HK-2 (cell line): ENCODE measurements at regions not wholly inside any gene's neighbourhood (a gene's known extent, or its start where the extent isn't known, plus 50 kb on each side); places are given as distances from the start of the nearest gene placed in this dataset.

Source experiments
- DNase-seq: peaks from one replicate; pipeline ENCODE4 v3.0.0-alpha.2; 2018; ENCODE audit not compliant: unreplicated experiment

GRCh38 chr10:4119107-4119506 lies 334.1 kb upstream of the KLF6 start:
- DNase-seq, result no peak

DNA sequence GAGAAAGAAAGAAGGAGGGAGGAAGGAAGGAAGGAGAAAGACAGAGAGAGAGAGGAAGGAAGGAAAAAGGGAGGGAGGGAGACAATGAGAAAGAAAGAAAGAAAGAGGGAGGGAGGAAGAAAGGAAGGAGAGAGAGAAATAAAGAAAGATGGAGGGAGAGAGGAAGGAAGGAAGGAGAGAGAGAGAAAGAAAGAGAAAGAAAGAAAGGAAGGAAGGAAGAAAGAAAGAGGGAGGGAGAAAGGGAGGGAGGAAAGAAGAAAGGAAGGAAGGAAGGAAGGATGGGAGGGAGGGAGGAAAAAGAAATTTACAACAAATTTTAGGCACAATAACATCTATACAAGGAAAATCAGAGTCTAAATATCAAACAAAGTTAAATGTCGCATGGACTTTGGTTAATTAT lies 332.6 kb upstream of the KLF6 start:
- no peak for DNase-seq

GRCh38 chr10:4111643-4112042 lies 326.6 kb upstream of the KLF6 start:
- DNase-seq, result no peak

DNA sequence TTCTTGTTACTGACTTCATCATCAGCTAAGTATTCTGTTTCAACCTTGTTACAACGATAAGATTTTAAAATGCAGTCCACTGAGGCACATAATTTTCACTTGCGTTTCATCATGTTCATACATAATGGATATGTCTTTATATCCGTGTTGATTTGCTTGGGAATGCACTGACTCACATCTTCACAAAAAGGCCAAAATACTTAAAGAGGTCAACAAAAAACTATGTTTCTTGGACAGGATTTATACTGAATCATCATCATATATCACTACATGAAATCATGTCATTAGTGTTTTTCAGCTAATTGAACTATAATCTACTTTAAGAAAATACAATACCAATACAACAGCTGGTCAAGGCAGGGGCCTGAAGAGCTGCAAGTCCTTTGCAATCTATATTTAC lies 324.5 kb upstream of the KLF6 start:
- no peak for DNase-seq

DNA sequence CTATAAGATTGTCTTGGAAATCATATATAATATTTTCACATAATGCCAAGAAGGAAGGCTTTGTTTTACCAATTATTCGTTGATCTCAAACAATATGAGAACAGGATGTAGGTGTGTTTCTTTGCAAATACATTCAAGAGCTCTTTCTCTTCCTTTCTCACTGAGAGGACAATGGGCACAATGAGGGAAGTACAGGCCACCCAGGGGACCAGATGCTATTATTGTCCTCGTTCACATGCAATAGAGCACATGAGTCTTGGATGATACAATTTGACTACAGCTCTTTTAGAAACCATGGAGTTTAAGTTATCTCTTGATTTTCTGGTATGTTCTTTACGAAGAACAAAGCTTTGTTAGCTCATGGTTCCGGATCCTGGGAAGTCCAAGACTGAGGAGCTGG lies 323.7 kb upstream of the KLF6 start:
- DNase-seq, result no peak

DNA sequence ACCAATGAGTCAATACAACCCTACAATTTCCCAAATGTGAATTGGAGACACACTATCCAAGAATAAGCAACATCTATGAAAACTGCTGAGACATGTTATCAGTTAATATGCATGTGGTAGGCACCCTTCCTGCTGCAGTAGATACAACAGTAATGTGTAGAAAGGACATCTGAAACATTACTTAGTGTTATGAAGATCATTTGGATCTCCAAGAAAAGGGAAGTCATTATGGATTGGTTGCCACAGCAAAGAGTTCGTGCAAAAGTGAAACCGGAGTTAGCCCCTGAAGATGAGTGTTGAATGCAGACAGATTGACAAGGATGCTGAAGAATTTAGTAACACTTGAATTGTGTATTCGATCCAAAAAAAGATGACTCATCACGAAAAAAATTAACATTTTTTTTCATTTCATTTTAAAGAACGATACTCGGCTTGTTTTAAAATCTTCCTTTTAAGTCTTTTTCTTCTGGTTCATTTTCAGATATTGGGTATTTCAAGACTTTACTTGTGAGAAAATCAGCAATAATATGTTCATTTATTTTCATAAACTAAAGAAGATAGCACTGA lies 322.4 kb upstream of the KLF6 start:
- DNase-seq, result no peak

- DNase-seq, result no peak
Measured at GRCh38 chr10:4103603-4104002, 318.6 kb upstream of the KLF6 start.

DNA sequence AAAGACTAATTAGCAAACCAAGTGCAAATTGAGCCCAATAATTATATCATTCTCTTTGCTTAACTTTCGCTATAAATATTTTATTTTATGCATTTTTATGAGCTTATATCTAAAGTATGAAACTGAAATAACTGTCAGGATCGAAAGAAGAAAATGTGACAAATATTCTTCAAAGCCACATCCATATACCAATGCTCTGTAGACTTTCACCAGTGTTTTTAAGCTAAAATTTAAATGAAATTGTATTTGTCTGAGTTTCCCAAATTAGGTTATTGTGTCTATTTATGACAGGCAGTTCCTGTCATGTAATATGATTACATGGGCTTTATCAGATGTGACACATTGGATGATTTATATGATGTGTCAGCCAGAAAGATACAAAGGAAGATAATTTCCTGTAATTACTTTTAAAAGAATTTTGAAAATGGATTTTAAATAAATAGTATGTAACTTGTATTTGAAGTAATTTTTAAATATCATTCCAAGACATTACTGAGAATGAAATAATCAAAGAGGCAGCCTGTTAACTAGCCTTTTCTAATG lies 317.9 kb upstream of the KLF6 start:
- no peak for DNase-seq

DNA sequence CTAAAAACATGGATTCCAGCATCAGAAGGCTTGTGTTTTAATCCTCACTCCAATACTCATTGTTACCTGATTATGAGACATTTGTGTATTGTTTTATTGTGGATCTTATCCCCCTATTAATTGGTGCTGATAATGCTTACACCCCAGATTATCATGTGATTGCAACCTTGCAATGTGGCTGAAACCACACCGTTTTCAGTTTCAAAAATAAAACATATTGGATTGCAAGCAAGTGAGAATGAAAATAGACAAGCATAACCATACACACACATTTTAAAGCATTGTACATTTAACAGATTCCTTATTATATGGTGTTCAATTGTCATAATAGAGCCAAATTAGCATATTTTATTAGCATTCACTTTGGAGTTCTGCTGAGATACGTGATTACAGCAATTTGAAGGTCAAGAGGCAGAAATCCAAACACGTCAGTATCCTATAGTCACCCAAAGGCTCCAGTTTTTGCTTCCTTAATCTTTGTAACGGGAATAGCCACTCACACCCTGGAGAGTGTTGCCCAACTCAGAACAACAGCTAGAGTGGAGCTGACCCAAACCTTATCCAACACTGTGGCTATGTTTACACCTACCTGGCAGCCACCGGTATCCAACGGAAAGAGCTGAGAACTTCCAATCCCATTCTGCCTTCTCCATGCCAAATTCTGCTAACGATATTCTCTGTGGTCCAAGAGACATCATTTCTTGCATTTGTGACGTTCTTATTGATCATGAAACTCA lies 317.1 kb upstream of the KLF6 start:
- no peak for DNase-seq

DNA sequence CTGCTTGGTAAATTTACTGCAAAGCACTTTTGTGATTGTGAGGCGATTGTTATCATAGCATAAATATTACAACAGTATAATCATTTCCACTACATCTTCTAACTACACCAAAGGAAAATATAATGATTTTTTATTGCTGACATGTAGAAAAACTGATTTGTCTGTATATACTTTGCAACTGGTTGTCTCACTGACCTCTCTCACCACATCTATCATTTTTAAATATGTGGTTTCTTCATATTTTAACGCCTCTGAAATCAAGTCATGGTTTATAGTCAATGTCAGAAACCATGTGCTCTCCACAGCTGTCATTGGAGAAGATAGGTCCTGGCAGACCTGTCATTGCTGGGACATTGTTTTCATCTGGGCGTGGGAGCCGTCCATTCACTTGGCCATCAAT lies 315.4 kb upstream of the KLF6 start:
- no peak for DNase-seq

DNA sequence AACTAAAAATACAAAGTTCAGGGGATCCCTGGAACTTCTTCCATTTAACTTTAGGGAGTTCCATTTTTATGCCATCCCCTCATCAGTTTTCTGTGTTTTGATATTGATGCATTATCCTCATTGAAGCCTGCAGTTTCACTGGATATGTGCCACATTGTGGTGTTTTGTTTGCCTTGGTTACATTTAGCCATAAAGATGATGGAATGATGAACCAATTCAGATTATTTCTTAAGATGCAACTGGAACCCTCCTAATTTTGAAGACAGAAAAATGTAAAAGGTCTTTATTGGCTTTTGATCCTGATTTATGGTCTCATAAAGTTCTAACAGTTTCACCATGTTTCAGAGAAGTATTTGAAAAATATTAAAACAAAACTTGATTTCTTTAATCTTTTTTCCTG lies 314.2 kb upstream of the KLF6 start:
- no peak for DNase-seq

GRCh38 chr10:4095166-4095917 lies 310.3 kb upstream of the KLF6 start:
- no peak for DNase-seq

DNA sequence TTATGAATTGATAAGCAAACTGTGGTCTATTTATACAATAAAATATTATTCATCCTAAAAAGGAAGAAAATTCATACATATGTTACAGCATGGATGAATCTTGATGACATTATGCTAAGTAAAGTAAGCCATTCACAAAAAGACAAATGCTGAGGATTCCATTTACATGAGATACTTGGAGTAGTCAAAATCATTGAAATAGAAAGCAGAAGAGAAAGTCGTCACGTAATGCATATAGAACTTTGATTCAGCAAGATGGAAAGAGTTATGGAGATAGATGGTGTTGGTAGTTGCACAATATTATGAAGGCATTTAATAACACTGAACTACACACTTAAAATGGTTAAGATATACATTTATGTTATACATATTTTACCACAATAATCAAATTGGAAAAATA lies 309.7 kb upstream of the KLF6 start:
- no peak for DNase-seq

- DNase-seq, result no peak
Measured at GRCh38 chr10:4093438-4093837, 308.4 kb upstream of the KLF6 start.

DNA sequence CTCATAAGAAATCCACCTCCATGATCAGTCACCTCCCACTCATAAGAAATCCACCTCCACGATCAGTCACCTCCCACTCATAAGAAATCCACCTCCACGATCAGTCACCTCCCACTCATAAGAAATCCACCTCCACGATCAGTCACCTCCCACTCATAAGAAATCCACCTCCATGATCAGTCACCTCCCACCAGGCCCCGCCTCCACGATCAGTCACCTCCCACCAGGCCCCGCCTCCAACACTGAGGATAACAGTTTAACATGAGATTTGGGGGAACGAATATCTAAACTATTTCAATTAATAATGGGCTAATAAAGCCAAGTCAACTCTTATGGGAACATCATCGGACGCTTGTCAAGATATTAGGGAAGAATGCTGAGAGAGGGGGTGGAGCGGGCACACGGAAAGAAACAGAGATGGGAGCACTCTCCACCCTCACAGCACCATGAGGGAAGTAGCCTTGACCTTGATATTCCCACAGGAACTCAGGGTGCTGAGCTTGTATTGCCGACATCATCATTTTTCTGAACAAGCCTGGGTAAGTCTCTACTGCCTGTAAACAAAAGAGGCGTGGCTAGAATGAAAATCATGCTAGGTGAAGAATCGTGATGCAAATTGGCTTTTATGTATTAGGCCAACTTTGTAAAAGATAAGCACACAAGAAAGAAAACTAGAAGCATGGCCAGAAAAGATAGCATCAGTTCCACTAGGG lies 303.5 kb upstream of the KLF6 start:
- no peak for DNase-seq

DNA sequence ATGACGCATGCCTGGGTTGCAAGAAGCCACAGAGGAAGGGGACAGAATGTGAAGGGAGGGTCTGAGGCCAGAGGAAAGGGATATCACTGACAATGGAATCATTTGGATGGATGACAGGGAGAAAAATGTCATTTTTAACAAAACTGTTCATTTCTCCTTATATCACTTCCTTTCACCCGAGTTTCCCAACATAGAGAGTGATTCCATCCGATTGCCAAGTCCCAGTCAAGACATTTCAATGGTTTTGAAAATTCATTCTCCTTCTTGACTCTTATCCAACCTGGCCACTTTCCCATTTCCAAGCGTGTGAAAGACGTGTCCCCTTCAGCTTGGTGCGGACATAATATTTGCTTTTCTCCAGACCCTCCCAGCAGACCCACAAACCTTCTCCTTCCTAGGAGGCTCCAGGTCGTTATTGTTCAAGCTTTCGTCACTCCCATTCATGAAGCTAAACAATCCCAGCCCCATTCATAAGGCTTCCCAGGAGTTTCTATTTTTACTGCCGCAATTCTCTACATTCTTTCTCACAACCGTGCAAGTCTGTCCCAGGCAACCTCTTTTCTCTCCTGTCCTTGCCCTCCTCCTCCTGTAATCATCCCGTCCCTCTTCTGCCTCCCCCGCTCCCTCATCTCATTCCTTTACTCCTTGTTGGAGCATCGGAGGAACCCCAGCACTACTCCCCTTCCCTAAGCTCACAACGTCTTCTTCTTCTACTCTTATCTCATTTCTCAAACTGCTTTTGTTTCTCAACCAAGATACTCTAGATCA lies 301.3 kb upstream of the KLF6 start:
- DNase-seq, result no peak

DNA sequence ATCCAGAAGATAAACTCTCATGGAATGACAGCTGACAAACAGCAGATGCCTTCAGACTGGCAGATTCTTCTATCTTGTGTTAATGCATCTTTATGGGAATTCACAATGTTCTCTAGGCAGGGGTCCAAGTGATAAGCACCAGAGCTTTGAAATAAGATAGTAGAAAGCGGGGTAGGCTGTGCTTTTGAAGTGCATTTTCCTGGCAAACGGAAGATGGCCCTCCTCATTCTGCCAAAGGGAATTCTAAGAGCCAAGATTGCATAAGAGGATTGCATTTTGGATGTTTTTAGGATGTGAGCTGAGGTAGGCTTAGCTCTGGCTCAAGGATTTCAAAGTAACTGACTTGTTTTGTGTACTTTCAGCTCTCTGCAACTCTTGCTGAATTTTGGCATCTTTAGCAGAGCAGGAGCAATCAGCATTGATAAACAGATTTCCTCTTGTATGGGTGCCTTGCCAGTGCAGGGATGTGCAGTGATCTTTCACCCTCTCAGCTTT lies 298.5 kb upstream of the KLF6 start:
- no peak for DNase-seq

- no peak for DNase-seq
Measured at GRCh38 chr10:4082861-4083260, 297.9 kb upstream of the KLF6 start.

DNA sequence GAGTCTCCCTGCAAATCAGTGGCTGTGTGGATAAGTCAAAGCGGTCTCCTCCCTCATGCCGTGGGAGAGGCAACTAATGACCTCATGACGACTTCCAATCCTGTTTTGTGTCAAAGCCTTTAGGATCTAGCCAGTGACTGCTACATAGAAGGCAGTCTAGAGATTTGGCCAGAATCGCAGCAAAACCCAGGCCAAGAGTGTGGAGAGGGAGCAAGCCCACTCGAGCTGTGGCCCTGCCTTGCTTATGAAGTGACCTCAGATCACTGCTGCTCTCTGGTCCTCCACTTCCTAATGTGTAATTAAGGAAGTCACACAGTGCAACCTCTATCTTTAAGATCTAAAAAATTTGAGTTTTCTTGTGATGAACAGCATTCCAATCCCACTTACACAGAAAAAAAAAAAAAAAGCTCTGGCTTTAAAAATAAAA lies 296.7 kb upstream of the KLF6 start:
- no peak for DNase-seq

- no peak for DNase-seq
Measured at GRCh38 chr10:4080225-4080805, 295.3 kb upstream of the KLF6 start.

GRCh38 chr10:4079803-4080202 lies 294.8 kb upstream of the KLF6 start:
- no peak for DNase-seq
